Activated CD8-positive, alpha-beta memory T cell treated with anti-CD3 and anti-CD28 coated beads, Interleukin-2, amount 10 ng/mL, durations not matched to agents 7 days and 5 days (primary cell): ENCODE measurements at regions not wholly inside any gene's neighbourhood (a gene's known extent, or its start where the extent isn't known, plus 50 kb on each side); places are given as distances from the start of the nearest gene placed in this dataset.
A peak's percentile ranks its signal among the peaks of the same experiment; 100 is the strongest.

ENCODE experiments used
- ATAC-seq: fragments of 150-1000 bp; cut with Tn5 transposase; one replicate; pipeline ENCODE4 v1.10.0; 2021; ENCODE audit warnings: moderate library complexity
- CTCF ChIA-PET: fragments of 350-600 bp; sonication (Branson Sonifier 250); formaldehyde crosslinking; loops from one replicate; lab custom pipeline; 2021; ENCODE audit warnings: antibody characterized with exemption; lab: Charles Lee
- DNase-seq: peaks from one replicate; pipeline ENCODE4 v3.0.0-alpha.2; 2020
- H3K27ac Mint-ChIP-seq: one replicate; pipeline ENCODE4 v1.8.0; 2021; ENCODE audit warnings: mild to moderate bottlenecking, mixed read lengths
- H3K27me3 Mint-ChIP-seq: one replicate; pipeline ENCODE4 v1.8.0; 2021; ENCODE audit warnings: mixed read lengths
- H3K36me3 Mint-ChIP-seq: one replicate; pipeline ENCODE4 v1.8.0; 2021; ENCODE audit warnings: mild to moderate bottlenecking, mixed read lengths
- H3K4me1 Mint-ChIP-seq: one replicate; pipeline ENCODE4 v1.8.0; 2021; ENCODE audit warnings: mixed read lengths
- H3K4me3 Mint-ChIP-seq: one replicate; pipeline ENCODE4 v1.8.0; 2021; ENCODE audit warnings: mild to moderate bottlenecking, moderate library complexity, mixed read lengths
- H3K9me3 Mint-ChIP-seq: one replicate; pipeline ENCODE4 v1.8.0; 2022; ENCODE audit warnings: low read depth, mixed read lengths

- CTCF ChIA-PET: no interaction called here
- no peak overlapping the region for H3K4me3 Mint-ChIP-seq
- H3K36me3 Mint-ChIP-seq: no peaks in the 10 kb centered on the region
- ATAC-seq (no peak), DNase-seq (peak; percentile 18)
- no peaks in the 10 kb centered on the region for H3K4me1 Mint-ChIP-seq
- no peak overlapping the region for H3K27ac Mint-ChIP-seq
- no peaks in the 10 kb centered on the region for H3K27me3 Mint-ChIP-seq
- no peaks in the 10 kb centered on the region for H3K9me3 Mint-ChIP-seq
Observed at GRCh38 chr2:120401275-120402066, 55.5 kb downstream of the INHBB start.

- no peak overlapping the region for H3K4me3 Mint-ChIP-seq
- DNase-seq (peak; percentile 18), ATAC-seq (no peak)
- CTCF ChIA-PET: no interaction called here
- H3K9me3 Mint-ChIP-seq: no peaks in the 10 kb centered on the region
- H3K27me3 Mint-ChIP-seq: no peaks in the 10 kb centered on the region
- no peak overlapping the region for H3K27ac Mint-ChIP-seq
- no peaks in the 10 kb centered on the region for H3K4me1 Mint-ChIP-seq
- no peaks in the 10 kb centered on the region for H3K36me3 Mint-ChIP-seq
Observed at GRCh38 chr2:120402067-120402433, 56.1 kb downstream of the INHBB start.

GRCh38 chr2:120402508-120402907, 56.6 kb downstream of the INHBB start:
- DNase-seq: peak; percentile 11
- Mint-ChIP-seq H3K27me3 (peaks cover 3% of the 10 kb centered on the region), H3K9me3 (peaks cover under 1% of the 10 kb centered on the region), H3K36me3 (no peaks in the 10 kb centered on the region), H3K4me3 (no peak overlapping the region), H3K27ac (no peak overlapping the region), H3K4me1 (no peaks in the 10 kb centered on the region)
- CTCF ChIA-PET: no interaction called here
- no peak for ATAC-seq

DNA sequence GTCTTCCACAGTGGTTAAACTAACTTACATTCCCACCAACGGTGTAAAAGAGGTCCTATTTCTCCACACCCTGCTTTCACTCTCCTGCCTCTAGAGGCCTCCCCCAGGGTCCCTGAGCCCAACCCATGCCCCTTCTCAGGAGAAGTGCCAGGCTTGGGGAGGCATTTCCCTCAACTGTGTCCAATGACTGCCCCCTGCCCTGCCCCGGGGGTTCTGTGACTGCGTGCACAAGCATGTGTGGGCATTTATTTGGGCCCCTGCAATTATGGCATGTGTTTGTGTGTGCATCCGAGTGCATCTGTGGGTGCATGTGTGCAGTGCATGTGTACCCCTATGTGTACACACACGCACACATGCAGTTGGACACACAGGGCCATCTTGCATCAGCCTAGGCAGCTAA, 57.3 kb downstream of the INHBB start:
- CTCF ChIA-PET: no interaction called here
- Mint-ChIP-seq H3K9me3 (peaks cover 2% of the 10 kb centered on the region), H3K36me3 (no peaks in the 10 kb centered on the region), H3K27ac (no peak overlapping the region), H3K4me3 (no peak overlapping the region), H3K4me1 (no peaks in the 10 kb centered on the region), H3K27me3 (peaks cover 3% of the 10 kb centered on the region)
- ATAC-seq (no peak), DNase-seq (peak; percentile 23)

GRCh38 chr2:120403676-120404075, 57.7 kb downstream of the INHBB start:
- CTCF ChIA-PET: no interaction called here
- peaks cover 3% of the 10 kb centered on the region for H3K27me3 Mint-ChIP-seq
- H3K4me3 Mint-ChIP-seq: no peak overlapping the region

GRCh38 chr2:120404274-120404673, 58.3 kb downstream of the INHBB start:
- Mint-ChIP-seq H3K27me3 (peaks cover 3% of the 10 kb centered on the region), H3K27ac (no peak overlapping the region), H3K9me3 (peaks cover 2% of the 10 kb centered on the region), H3K4me1 (no peaks in the 10 kb centered on the region), H3K4me3 (no peak overlapping the region), H3K36me3 (no peaks in the 10 kb centered on the region)
- CTCF ChIA-PET: no interaction called here
- DNase-seq (no peak), ATAC-seq (no peak)

More at GRCh38 chr2:120403676-120404075, 57.7 kb downstream of the INHBB start:
- no peaks in the 10 kb centered on the region for H3K36me3 Mint-ChIP-seq
- DNase-seq: no peak
- no peak for ATAC-seq
- H3K9me3 Mint-ChIP-seq: peaks cover 2% of the 10 kb centered on the region
- H3K4me1 Mint-ChIP-seq: no peaks in the 10 kb centered on the region
- H3K27ac Mint-ChIP-seq: no peak overlapping the region

DNA sequence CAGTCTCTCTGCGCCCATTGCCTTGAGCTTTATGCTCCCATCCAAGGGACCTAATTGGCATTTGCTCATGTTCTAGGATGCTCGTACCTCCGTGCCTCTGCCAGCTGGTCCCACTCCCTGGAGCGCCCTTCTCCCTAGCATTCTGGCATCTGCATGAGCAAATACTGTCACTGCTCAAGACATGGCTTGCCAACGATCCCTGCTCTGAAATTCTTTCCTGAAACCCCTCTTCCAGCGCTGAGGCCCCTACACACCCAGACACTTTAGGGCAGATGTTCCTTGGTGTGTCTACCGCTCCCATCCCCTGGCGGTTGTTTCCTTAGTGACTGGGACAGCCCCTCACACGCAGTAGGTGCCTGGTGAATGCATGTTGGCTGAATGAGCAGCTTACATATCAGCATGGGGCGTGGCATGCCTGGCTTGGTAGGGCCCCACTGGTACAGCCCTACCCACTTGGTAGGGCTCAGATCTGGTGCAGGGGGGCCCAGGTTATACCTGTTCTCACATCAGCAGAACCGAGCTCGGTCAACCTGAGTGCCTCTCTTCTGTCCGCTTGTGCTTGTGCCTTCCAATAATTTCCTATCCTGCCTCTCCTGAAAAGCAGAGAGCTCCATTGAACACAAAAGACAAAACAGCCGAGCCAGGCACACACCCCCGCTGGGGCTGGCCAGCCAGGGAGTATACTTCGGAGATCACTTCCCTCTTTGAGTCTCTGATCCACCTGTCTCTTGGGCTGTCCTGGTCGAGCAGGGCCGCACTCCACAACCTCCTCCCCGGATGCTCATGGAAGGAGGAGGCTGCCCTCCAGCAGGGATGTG, 59.2 kb downstream of the INHBB start:
- Mint-ChIP-seq H3K27ac (no peak overlapping the region), H3K36me3 (no peaks in the 10 kb centered on the region), H3K4me1 (no peaks in the 10 kb centered on the region), H3K27me3 (peaks cover 3% of the 10 kb centered on the region), H3K9me3 (peaks cover 2% of the 10 kb centered on the region), H3K4me3 (no peak overlapping the region)
- ATAC-seq: no peak
- DNase-seq: no peak
- CTCF ChIA-PET: no interaction called here

- Mint-ChIP-seq H3K9me3 (peaks cover 2% of the 10 kb centered on the region), H3K4me1 (no peaks in the 10 kb centered on the region), H3K27me3 (peaks cover 3% of the 10 kb centered on the region), H3K36me3 (no peaks in the 10 kb centered on the region), H3K27ac (no peak overlapping the region), H3K4me3 (no peak overlapping the region)
- no peak for ATAC-seq
- CTCF ChIA-PET: no interaction called here
- DNase-seq: no peak
Observed at GRCh38 chr2:120405759-120406099, 59.8 kb downstream of the INHBB start.

- H3K27me3 Mint-ChIP-seq: peaks cover 8% of the 10 kb centered on the region
- CTCF ChIA-PET: no interaction called here
- peaks cover 2% of the 10 kb centered on the region for H3K9me3 Mint-ChIP-seq
Observed at GRCh38 chr2:120406566-120406965, 60.6 kb downstream of the INHBB start.

GRCh38 chr2:120410487-120410886, 64.6 kb downstream of the INHBB start:
- Mint-ChIP-seq H3K27me3 (peaks cover 21% of the 10 kb centered on the region), H3K9me3 (peaks cover 2% of the 10 kb centered on the region), H3K27ac (no peak overlapping the region), H3K36me3 (no peaks in the 10 kb centered on the region), H3K4me3 (no peak overlapping the region), H3K4me1 (no peaks in the 10 kb centered on the region)
- CTCF ChIA-PET: no interaction called here
- no peak for DNase-seq
- no peak for ATAC-seq

More at GRCh38 chr2:120406566-120406965, 60.6 kb downstream of the INHBB start:
- DNase-seq (no peak), ATAC-seq (no peak)
- Mint-ChIP-seq H3K36me3 (no peaks in the 10 kb centered on the region), H3K27ac (no peak overlapping the region), H3K4me3 (no peak overlapping the region), H3K4me1 (no peaks in the 10 kb centered on the region)

DNA sequence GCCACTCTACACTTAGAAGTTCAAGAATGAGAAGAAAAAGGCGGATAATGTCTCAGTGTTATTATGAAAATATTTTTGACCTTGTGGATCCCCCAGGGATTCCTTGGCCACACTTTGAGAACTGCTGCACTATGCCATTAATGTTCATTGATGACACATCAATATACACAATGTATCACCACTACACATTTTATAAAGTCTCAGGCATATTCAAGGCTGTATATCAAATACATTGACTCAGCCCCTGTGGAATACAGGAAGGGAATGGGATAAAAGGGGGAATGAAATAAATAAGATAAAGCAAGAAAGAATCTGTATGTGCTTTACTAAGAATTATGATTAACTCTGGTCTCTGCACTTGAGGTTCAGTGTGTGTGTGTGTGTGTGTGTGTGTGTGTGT, 69.1 kb downstream of the INHBB start:
- Mint-ChIP-seq H3K4me3 (no peak overlapping the region), H3K36me3 (no peaks in the 10 kb centered on the region), H3K4me1 (no peaks in the 10 kb centered on the region), H3K27me3 (peaks cover 23% of the 10 kb centered on the region), H3K27ac (no peak overlapping the region), H3K9me3 (no peaks in the 10 kb centered on the region)
- CTCF ChIA-PET: no interaction called here
- ATAC-seq (no peak), DNase-seq (no peak)

DNA sequence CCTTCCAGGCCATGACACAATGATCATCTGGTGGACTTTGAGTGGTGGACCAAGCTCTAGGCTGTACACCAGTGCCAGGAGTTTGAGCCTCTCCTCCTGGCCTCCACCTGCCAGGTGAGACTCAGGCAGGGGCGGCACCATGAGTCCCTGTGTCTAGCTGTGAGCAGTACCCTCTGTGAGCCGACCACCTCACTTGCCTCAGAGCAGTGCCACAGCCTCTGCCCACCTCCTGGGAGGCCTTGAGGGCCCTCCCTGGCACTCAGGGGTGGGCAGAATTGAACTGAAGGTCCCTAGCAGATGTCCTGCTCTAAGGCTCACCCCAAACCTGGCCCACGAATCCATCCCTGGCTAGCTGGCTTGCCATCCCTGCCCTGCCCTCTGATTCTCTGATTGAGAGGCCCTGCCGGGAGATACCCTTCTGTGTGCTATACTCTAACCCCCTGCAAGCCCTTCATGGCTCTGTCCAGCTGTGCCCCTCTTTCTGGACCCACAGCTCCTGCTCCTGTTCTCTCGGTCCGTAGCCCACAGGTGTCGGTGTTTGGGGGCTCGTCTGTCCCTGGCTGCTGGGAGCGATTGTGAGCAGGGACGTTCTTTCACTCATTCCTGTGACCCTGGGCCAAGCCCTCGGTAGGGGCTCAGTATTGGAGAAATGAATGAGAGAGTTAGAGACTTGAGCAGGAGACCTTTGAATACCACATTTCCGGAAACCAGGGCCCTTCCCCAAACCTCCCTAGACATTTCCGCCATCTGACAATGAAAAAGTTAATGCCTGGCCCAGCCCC, 70.0 kb downstream of the INHBB start:
- Mint-ChIP-seq H3K27ac (no peak overlapping the region), H3K9me3 (no peaks in the 10 kb centered on the region), H3K4me1 (no peaks in the 10 kb centered on the region), H3K27me3 (peaks cover 23% of the 10 kb centered on the region), H3K4me3 (no peak overlapping the region), H3K36me3 (no peaks in the 10 kb centered on the region)
- DNase-seq: no peak
- CTCF ChIA-PET: no interaction called here
- no peak for ATAC-seq

GRCh38 chr2:120418174-120418787, 72.3 kb downstream of the INHBB start:
- H3K4me1 Mint-ChIP-seq: no peaks in the 10 kb centered on the region
- H3K27ac Mint-ChIP-seq: no peak overlapping the region
- DNase-seq (no peak), ATAC-seq (no peak)
- H3K4me3 Mint-ChIP-seq: no peak overlapping the region
- no peaks in the 10 kb centered on the region for H3K36me3 Mint-ChIP-seq
- H3K9me3 Mint-ChIP-seq: no peaks in the 10 kb centered on the region
- H3K27me3 Mint-ChIP-seq: peaks cover 9% of the 10 kb centered on the region
- CTCF ChIA-PET: no interaction called here
